ENCODE measurements at regions not wholly inside any gene's neighbourhood (a gene's known extent, or its start where the extent isn't known, plus 50 kb on each side); places are given as distances from the start of the nearest gene placed in this dataset.

- H3K4me2 ChIP-seq (ENCODE audit: insufficient read depth in 1 of 2, low read depth in 2 of 2, low read length in 2 of 2): no peak overlapping the region
- no peak overlapping the region for H3K56ac ChIP-seq (replicated peaks; ENCODE audit: insufficient read length, low read depth, low read length)
- H3K9ac ChIP-seq (replicated peaks in 1 of 4; ENCODE audit: extremely low read depth in 1 of 4, low read depth in 3 of 4, low read length in 3 of 4): no peak overlapping the region
- no peak for DNase-seq (ENCODE audit: low read depth in 1 of 2, low spot score in 2 of 2)
- no peak overlapping the region for H4K5ac ChIP-seq (ENCODE audit: insufficient read length, low read depth, low read length)
- no peaks in the 10 kb centered on the region for H3K79me1 ChIP-seq (ENCODE audit: low read depth, low read length)
- no peak overlapping the region for H3K23ac ChIP-seq (ENCODE audit: insufficient read length)
- H3K23me2 ChIP-seq (ENCODE audit: low read depth, low read length): no peaks in the 10 kb centered on the region
- POLR2A ChIA-PET (ENCODE audit: partially characterized antibody): no interaction called here
- no peak for FAIRE-seq
- H4K91ac ChIP-seq (replicated peaks; ENCODE audit: insufficient read length, low read length): no peak overlapping the region
- no peak overlapping the region for H4K8ac ChIP-seq (ENCODE audit: extremely low read depth, insufficient read depth, low read length)
- no peak overlapping the region for H2BK15ac ChIP-seq (ENCODE audit: low read length)
- CTCF ChIA-PET (ENCODE audit: partially characterized antibody): no interaction called here
- H2BK5ac ChIP-seq (ENCODE audit: low read depth, low read length): no peak overlapping the region
- TF ChIP-seq SIRT6 (IDR thresholded peaks at IDR 0.05; ENCODE audit: low read length) (no peak), EGR1 (IDR thresholded peaks at IDR 0.05; ENCODE audit: borderline replicate concordance, low read depth, low read length) (no peak), SP2 (IDR thresholded peaks at IDR 0.05; ENCODE audit: low read length) (no peak), GTF2F1 (IDR thresholded peaks at IDR 0.05; ENCODE audit: borderline replicate concordance, low read depth, low read length) (no peak), POLR2A (IDR thresholded peaks at IDR 0.05; ENCODE audit: control extremely low read depth in 1 of 2, low read depth in 2 of 2, low read length in 2 of 2) (no peak)
- TF ChIP-seq, protein P1, sequence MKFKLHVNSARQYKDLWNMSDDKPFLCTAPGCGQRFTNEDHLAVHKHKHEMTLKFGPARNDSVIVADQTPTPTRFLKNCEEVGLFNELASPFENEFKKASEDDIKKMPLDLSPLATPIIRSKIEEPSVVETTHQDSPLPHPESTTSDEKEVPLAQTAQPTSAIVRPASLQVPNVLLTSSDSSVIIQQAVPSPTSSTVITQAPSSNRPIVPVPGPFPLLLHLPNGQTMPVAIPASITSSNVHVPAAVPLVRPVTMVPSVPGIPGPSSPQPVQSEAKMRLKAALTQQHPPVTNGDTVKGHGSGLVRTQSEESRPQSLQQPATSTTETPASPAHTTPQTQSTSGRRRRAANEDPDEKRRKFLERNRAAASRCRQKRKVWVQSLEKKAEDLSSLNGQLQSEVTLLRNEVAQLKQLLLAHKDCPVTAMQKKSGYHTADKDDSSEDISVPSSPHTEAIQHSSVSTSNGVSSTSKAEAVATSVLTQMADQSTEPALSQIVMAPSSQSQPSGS (IDR thresholded peaks at IDR 0.05; ENCODE audit: low read length): no peak
- H3K79me2 ChIP-seq (ENCODE audit: control insufficient read depth in 1 of 2, insufficient read depth in 2 of 2, low read length in 2 of 2): no peaks in the 10 kb centered on the region
- no peak overlapping the region for H3K4me3 ChIP-seq (ENCODE audit: extremely low read depth in 1 of 4, insufficient read depth in 2 of 4, low read depth in 3 of 4, low read length in 4 of 4)
- no peak overlapping the region for H3K18ac ChIP-seq (ENCODE audit: extremely low read depth, low read length)
- H2BK12ac ChIP-seq (ENCODE audit: low read depth, low read length): no peak overlapping the region
- H4K20me1 ChIP-seq (replicated peaks in 1 of 2; ENCODE audit: control insufficient read depth in 1 of 2, insufficient read depth in 2 of 2, low read length in 2 of 2): no peaks in the 10 kb centered on the region
- H3K27ac ChIP-seq (ENCODE audit: low read depth, low read length): no peak overlapping the region
- no peaks in the 10 kb centered on the region for H3K4me1 ChIP-seq (replicated peaks in 1 of 4; ENCODE audit: control insufficient read depth in 3 of 4, insufficient read depth in 4 of 4, low read length in 3 of 4)
- H3K27me3 ChIP-seq (replicated peaks in 1 of 4; ENCODE audit: control insufficient read depth in 3 of 4, extremely low read depth in 1 of 4, insufficient read depth in 3 of 4, low read length in 3 of 4): no peaks in the 10 kb centered on the region
- H3K14ac ChIP-seq (ENCODE audit: insufficient read length): no peak overlapping the region
- H3K9me3 ChIP-seq (ENCODE audit: insufficient read depth in 2 of 2, low read depth in 1 of 2, low read length in 1 of 2): no peaks in the 10 kb centered on the region
- no peak overlapping the region for H2AFZ ChIP-seq (ENCODE audit: low read length)
- WGBS, 2 experiments (ENCODE audit: extremely low coverage in 1 of 2, insufficient coverage in 1 of 2, insufficient read length in 1 of 2, insufficient replicate concordance in 2 of 2, low coverage in 1 of 2, low lambda C conversion rate in 2 of 2, missing lambda C conversion rate in 1 of 2): 95% methylated on average over 7 of the region's 7 CpGs; no CpG with 5 or more reads in 1 of the 2 experiments
- H2BK120ac ChIP-seq (replicated peaks; ENCODE audit: low read depth, low read length): no peak overlapping the region
- no peak overlapping the region for H2BK20ac ChIP-seq (ENCODE audit: low read length)
- no peak overlapping the region for H2AK5ac ChIP-seq (ENCODE audit: low read depth, low read length)
- H3K36me3 ChIP-seq (ENCODE audit: control insufficient read depth in 2 of 4, insufficient read depth in 4 of 4, low read length in 3 of 4): no peaks in the 10 kb centered on the region
- no peak overlapping the region for H3K4ac ChIP-seq (replicated peaks; ENCODE audit: insufficient read length, low read depth, low read length)
Measured at GRCh38 chr18:40157120-40157519, 1797.9 kb upstream of the PIK3C3 start.

Data from H1 (cell line).